C4-2B (cell line): ENCODE measurements at regions not wholly inside any gene's neighbourhood (a gene's known extent, or its start where the extent isn't known, plus 50 kb on each side); places are given as distances from the start of the nearest gene placed in this dataset.

Source experiments
- H3K27ac ChIP-seq: fragments of 450-650 bp; 2 replicates; pipeline ENCODE4 v1.5.1; 2017
- CTCF ChIP-seq: fragments of 450-650 bp; conservative IDR thresholded peaks from 2 replicates; pipeline ENCODE4 v1.5.1; 2017; ENCODE audit warnings: mild to moderate bottlenecking
- ZFX ChIP-seq: fragments of 450-650 bp; IDR thresholded peaks from 2 replicates; pipeline ENCODE4 v1.6.1; 2017

- H3K27ac ChIP-seq = no peak overlapping the region
- TF ChIP-seq ZFX = no peak
- TF ChIP-seq CTCF = no peak
Observed at GRCh38 chr4:35087218-35087617, 1157.1 kb downstream of the ARAP2 start.

- no peak for TF ChIP-seq CTCF
- TF ChIP-seq ZFX = no peak
- H3K27ac ChIP-seq = no peak overlapping the region
Observed at GRCh38 chr4:35100932-35101331, 1143.4 kb downstream of the ARAP2 start.

GRCh38 chr4:35102066-35102465 lies 1142.2 kb downstream of the ARAP2 start:
- H3K27ac ChIP-seq = no peak overlapping the region
- TF ChIP-seq ZFX = no peak

- H3K27ac ChIP-seq = no peak overlapping the region
- no peak for TF ChIP-seq ZFX
- no peak for TF ChIP-seq CTCF
Observed at GRCh38 chr4:35105486-35105885, 1138.8 kb downstream of the ARAP2 start.

- TF ChIP-seq CTCF (no peak), ZFX (no peak)
- no peak overlapping the region for H3K27ac ChIP-seq
Observed at GRCh38 chr4:35106091-35106734, 1138.1 kb downstream of the ARAP2 start.

GRCh38 chr4:35124106-35124505 lies 1120.2 kb downstream of the ARAP2 start:
- H3K27ac ChIP-seq = no peak overlapping the region
- TF ChIP-seq CTCF = no peak
- TF ChIP-seq ZFX = no peak

DNA sequence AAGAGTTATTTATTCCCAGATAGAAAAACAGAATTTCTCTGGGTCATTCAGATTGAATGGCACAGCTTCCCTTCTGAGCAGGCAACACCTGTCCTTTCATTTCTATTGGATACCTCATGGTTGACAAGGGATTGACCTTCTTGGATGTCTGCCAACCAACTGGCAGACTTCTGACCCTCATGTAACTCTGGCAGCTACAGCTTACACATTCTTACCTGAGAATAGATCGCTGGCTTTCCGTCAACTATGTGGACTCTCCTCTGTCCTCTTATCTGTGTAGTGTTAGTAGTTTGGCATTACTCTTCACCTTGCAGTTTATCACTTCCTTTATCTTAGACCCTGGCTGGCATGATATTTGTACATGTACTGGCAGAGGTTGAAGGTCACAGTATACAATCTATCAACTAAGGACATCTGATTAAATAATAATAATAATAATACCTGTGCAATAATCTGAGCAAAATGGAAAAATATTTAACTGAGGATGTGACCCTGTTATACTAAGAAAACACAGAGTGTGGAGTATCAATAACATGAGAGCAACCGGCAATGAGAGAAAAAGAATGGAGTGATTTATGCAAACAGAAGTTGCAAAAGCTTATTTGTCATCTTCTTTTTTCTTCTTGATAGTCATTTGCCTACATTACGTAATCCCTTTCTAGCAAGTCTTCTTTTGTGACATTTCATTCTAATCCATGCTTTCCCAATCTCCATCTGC lies 1118.2 kb downstream of the ARAP2 start:
- no peak overlapping the region for H3K27ac ChIP-seq
- no peak for TF ChIP-seq ZFX
- TF ChIP-seq CTCF = no peak

DNA sequence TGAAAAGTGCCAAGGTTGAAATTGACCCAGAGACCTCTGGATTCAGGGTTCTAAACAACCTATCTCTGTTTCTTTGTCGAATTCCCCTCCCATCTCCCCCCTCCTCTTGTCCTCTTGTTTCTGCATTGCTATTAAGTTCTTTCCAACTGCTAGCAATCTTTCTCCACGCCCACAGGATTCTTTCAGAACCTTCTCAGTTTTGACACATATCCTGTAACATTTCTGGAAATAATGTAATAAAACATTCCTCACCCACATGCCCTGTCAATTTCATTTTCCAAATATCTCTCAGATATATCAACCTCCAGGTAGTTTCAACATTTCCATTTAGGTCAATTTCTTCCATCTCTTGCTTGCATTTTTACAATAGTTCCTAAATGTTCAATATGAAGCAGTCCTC lies 1105.9 kb downstream of the ARAP2 start:
- TF ChIP-seq CTCF (no peak), ZFX (no peak)

More for the DNA sequence above, 1105.9 kb downstream of the ARAP2 start:
- H3K27ac ChIP-seq = no peak overlapping the region
